OCI-LY1 (cell line): ENCODE measurements at regions not wholly inside any gene's neighbourhood (a gene's known extent, or its start where the extent isn't known, plus 50 kb on each side); places are given as distances from the start of the nearest gene placed in this dataset.

Experiments used
- EZH2 ChIP-seq: fragments of 200-600 bp; sonication (generic), shearing (Covaris generic); IDR thresholded peaks from 2 replicates; pipeline ENCODE4 v1.8.0; 2017; ENCODE audit warnings: borderline replicate concordance, mixed run types, mild to moderate bottlenecking, antibody characterized with exemption, low read length, moderate library complexity, mixed read lengths
- TF ChIP-seq, protein P1 (sequence below): fragments of 200-600 bp; sonication (generic), shearing (Covaris generic); IDR thresholded peaks from 2 replicates; pipeline ENCODE4 v1.5.1; 2017; ENCODE audit warnings: mild to moderate bottlenecking, antibody characterized with exemption, low read length, moderate library complexity, mixed read lengths

DNA sequence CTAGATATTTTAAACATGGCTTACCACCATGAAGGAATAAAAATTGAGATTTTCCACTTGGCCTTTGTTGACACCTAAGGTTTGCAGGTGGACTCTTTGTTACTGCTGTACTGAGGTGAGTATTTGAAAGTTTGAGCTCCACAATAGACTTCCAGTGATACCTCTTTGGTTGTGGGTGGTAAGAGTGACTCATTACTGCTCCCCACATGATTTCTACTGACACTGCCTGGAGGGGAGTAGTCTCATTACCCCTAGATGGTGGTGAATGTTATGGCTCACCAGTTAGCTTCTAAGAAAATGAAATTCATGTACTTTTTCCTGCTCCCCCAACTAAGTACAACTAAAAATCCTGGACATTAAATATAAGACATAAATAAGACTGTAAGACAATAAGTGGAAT is 1183.1 kb upstream of the TMEFF2 start:
- TF ChIP-seq EZH2, result no peak
- TF ChIP-seq, protein P1, sequence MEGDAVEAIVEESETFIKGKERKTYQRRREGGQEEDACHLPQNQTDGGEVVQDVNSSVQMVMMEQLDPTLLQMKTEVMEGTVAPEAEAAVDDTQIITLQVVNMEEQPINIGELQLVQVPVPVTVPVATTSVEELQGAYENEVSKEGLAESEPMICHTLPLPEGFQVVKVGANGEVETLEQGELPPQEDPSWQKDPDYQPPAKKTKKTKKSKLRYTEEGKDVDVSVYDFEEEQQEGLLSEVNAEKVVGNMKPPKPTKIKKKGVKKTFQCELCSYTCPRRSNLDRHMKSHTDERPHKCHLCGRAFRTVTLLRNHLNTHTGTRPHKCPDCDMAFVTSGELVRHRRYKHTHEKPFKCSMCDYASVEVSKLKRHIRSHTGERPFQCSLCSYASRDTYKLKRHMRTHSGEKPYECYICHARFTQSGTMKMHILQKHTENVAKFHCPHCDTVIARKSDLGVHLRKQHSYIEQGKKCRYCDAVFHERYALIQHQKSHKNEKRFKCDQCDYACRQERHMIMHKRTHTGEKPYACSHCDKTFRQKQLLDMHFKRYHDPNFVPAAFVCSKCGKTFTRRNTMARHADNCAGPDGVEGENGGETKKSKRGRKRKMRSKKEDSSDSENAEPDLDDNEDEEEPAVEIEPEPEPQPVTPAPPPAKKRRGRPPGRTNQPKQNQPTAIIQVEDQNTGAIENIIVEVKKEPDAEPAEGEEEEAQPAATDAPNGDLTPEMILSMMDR, result no peak
